SU-DHL-6 (cell line): ENCODE measurements at regions not wholly inside any gene's neighbourhood (a gene's known extent, or its start where the extent isn't known, plus 50 kb on each side); places are given as distances from the start of the nearest gene placed in this dataset.

Experiments
- H2AFZ ChIP-seq: fragments of 200-600 bp; sonication (generic); 2 replicates; pipeline ENCODE4 v1.6.1; 2014; ENCODE audit warnings: low read depth, mild to moderate bottlenecking, moderate library complexity, mixed read lengths, antibody characterized with exemption, low read length; ENCODE audit not compliant: severe bottlenecking
- H3F3A ChIP-seq: fragments of 200-600 bp; shearing (Covaris generic); 2 replicates; pipeline ENCODE4 v1.6.0; 2016; ENCODE audit warnings: antibody characterized with exemption, mild to moderate bottlenecking; ENCODE audit not compliant: insufficient read depth
- H3K27ac ChIP-seq: fragments of 200-600 bp; sonication (generic); 2 replicates; pipeline ENCODE4 v1.5.1; 2016; ENCODE audit warnings: low read depth, mild to moderate bottlenecking, low read length, moderate library complexity, mixed read lengths
- H3K27me3 ChIP-seq: fragments of 200-600 bp; sonication (generic), shearing (Covaris generic); 2 replicates; pipeline ENCODE4 v1.6.0; 2014; ENCODE audit warnings: mild to moderate bottlenecking, low read length
- H3K36me3 ChIP-seq: fragments of 200-600 bp; sonication (generic); 2 replicates; pipeline ENCODE4 v1.6.1; 2014; ENCODE audit warnings: mild to moderate bottlenecking, low read length, mixed read lengths
- H3K4me2 ChIP-seq: fragments of 300-600, 200-600 bp; shearing (Covaris generic), sonication (generic); 2 replicates; pipeline ENCODE4 v1.6.0; 2014; ENCODE audit warnings: low read length, low read depth, mild to moderate bottlenecking; ENCODE audit not compliant: poor library complexity, severe bottlenecking
- H3K4me3 ChIP-seq: fragments of 200-600 bp; sonication (generic); 2 replicates; pipeline ENCODE4 v1.5.1; 2014; ENCODE audit warnings: antibody characterized with exemption, low read length, mild to moderate bottlenecking, mixed read lengths; ENCODE audit not compliant: insufficient read depth, poor library complexity, severe bottlenecking
- H3K79me2 ChIP-seq: fragments of 200-600 bp; sonication (generic); 2 replicates; pipeline ENCODE4 v1.6.1; 2014; ENCODE audit warnings: mild to moderate bottlenecking, low read length, moderate library complexity; ENCODE audit not compliant: insufficient read depth
- H3K9ac ChIP-seq: fragments of 200-600 bp; sonication (generic); 2 replicates; pipeline ENCODE4 v1.7.0; 2014; ENCODE audit warnings: mild to moderate bottlenecking, low read length
- H3K9me2 ChIP-seq: fragments of 200-600 bp; sonication (generic); replicated peaks from 2 replicates; pipeline ENCODE4 v1.6.1; 2014; ENCODE audit warnings: low read length; ENCODE audit not compliant: insufficient read depth
- H3K9me3 ChIP-seq: fragments of 200-600 bp; sonication (generic); 2 replicates; pipeline ENCODE4 v1.6.1; 2014; ENCODE audit warnings: low read length, mixed read lengths; ENCODE audit not compliant: insufficient read depth
- H4K20me1 ChIP-seq: fragments of 200-600 bp; sonication (generic); 2 replicates; pipeline ENCODE4 v1.6.1; 2014; ENCODE audit warnings: low read depth, mild to moderate bottlenecking, antibody characterized with exemption, low read length, moderate library complexity, mixed read lengths
- CTCF ChIP-seq: fragments of 200-600 bp; sonication (generic); IDR thresholded peaks from one replicate; pipeline ENCODE4 v1.5.1; 2017; ENCODE audit warnings: antibody characterized with exemption, mild to moderate bottlenecking, low read length, moderate library complexity; ENCODE audit not compliant: insufficient read depth, poor library complexity, severe bottlenecking
- EZH2phosphoT487 ChIP-seq: fragments of 200-600 bp; sonication (generic), shearing (Covaris generic); conservative IDR thresholded peaks from 2 replicates; pipeline ENCODE4 v1.6.1; 2018; ENCODE audit warnings: mild to moderate bottlenecking, antibody characterized with exemption, low read length, moderate library complexity, mixed read lengths

GRCh38 chr11:119486691-119487259, 63.8 kb upstream of the THY1 start:
- Histone ChIP-seq H3K4me2 (no peak overlapping the region), H3K9me3 (no peaks in the 10 kb centered on the region), H3F3A (no peaks in the 10 kb centered on the region), H3K27me3 (no peaks in the 10 kb centered on the region), H3K9ac (no peak overlapping the region), H2AFZ (no peak overlapping the region), H3K27ac (no peak overlapping the region), H3K9me2 (no peaks in the 10 kb centered on the region), H3K36me3 (no peaks in the 10 kb centered on the region), H4K20me1 (no peaks in the 10 kb centered on the region), H3K79me2 (no peaks in the 10 kb centered on the region), H3K4me3 (no peak overlapping the region)
- TF ChIP-seq CTCF (no peak), EZH2phosphoT487 (no peak)

GRCh38 chr11:119486016-119486415, 63.0 kb upstream of the THY1 start:
- no peaks in the 10 kb centered on the region for H3K27me3 ChIP-seq
- no peaks in the 10 kb centered on the region for H4K20me1 ChIP-seq
- no peaks in the 10 kb centered on the region for H3F3A ChIP-seq
- no peak overlapping the region for H3K4me2 ChIP-seq
- H3K9me2 ChIP-seq, result no peaks in the 10 kb centered on the region
- H3K4me3 ChIP-seq, result no peak overlapping the region
- no peak overlapping the region for H3K9ac ChIP-seq
- no peak overlapping the region for H2AFZ ChIP-seq
- no peaks in the 10 kb centered on the region for H3K36me3 ChIP-seq
- no peak for TF ChIP-seq EZH2phosphoT487
- TF ChIP-seq CTCF, result no peak
- H3K27ac ChIP-seq, result no peak overlapping the region
- H3K9me3 ChIP-seq, result no peaks in the 10 kb centered on the region
- H3K79me2 ChIP-seq, result no peaks in the 10 kb centered on the region

- H3K27ac ChIP-seq, result no peak overlapping the region
Observed at GRCh38 chr11:119484741-119485605, 62.0 kb upstream of the THY1 start.

More at GRCh38 chr11:119484741-119485605, 62.0 kb upstream of the THY1 start:
- no peak for TF ChIP-seq CTCF
- no peak for TF ChIP-seq EZH2phosphoT487
- Histone ChIP-seq H3K4me3 (no peak overlapping the region), H3F3A (no peaks in the 10 kb centered on the region), H3K27me3 (no peaks in the 10 kb centered on the region), H3K36me3 (no peaks in the 10 kb centered on the region), H4K20me1 (no peaks in the 10 kb centered on the region), H3K4me2 (no peak overlapping the region), H3K9me2 (no peaks in the 10 kb centered on the region), H3K9me3 (no peaks in the 10 kb centered on the region), H3K9ac (no peak overlapping the region), H3K79me2 (no peaks in the 10 kb centered on the region), H2AFZ (no peak overlapping the region)
